NCI-H1048 (cell line): ENCODE measurements at regions not wholly inside any gene's neighbourhood (a gene's known extent, or its start where the extent isn't known, plus 50 kb on each side); places are given as distances from the start of the nearest gene placed in this dataset.

Source experiments
- DNase-seq: peaks from one replicate; lab custom pipeline; 2025; lab: John Stamatoyannopoulos, UW

- DNase-seq = no peak
These were observed 238.2 kb upstream of the CELF2 start for GRCh38 chr10:10779511-10779910.

GRCh38 chr10:10780746-10781145, 236.9 kb upstream of the CELF2 start:
- no peak for DNase-seq

GRCh38 chr10:10782603-10783002, 235.1 kb upstream of the CELF2 start:
- DNase-seq = no peak

- no peak for DNase-seq
These were observed 232.0 kb upstream of the CELF2 start for GRCh38 chr10:10785627-10786026.

- DNase-seq = no peak
These were observed 231.3 kb upstream of the CELF2 start for GRCh38 chr10:10786109-10787090.

- DNase-seq = no peak
These were observed 230.1 kb upstream of the CELF2 start for GRCh38 chr10:10787586-10787985.

- DNase-seq = no peak
These were observed 228.9 kb upstream of the CELF2 start for GRCh38 chr10:10788761-10789160.

- DNase-seq = no peak
These were observed 225.8 kb upstream of the CELF2 start for GRCh38 chr10:10791869-10792268.

GRCh38 chr10:10792681-10793080, 225.0 kb upstream of the CELF2 start:
- DNase-seq = no peak

- DNase-seq = no peak
These were observed 223.6 kb upstream of the CELF2 start for GRCh38 chr10:10794046-10794445.

GRCh38 chr10:10794791-10795191, 222.9 kb upstream of the CELF2 start:
- no peak for DNase-seq

GRCh38 chr10:10796061-10796773, 221.5 kb upstream of the CELF2 start:
- DNase-seq = no peak

GRCh38 chr10:10796774-10797415, 220.8 kb upstream of the CELF2 start:
- no peak for DNase-seq

GRCh38 chr10:10797513-10797912, 220.2 kb upstream of the CELF2 start:
- no peak for DNase-seq

GRCh38 chr10:10798102-10798863, 219.4 kb upstream of the CELF2 start:
- DNase-seq = no peak

- no peak for DNase-seq
These were observed 218.8 kb upstream of the CELF2 start for GRCh38 chr10:10798864-10799192.

GRCh38 chr10:10800961-10801360, 216.7 kb upstream of the CELF2 start:
- no peak for DNase-seq

GRCh38 chr10:10803278-10803677, 214.4 kb upstream of the CELF2 start:
- no peak for DNase-seq

- DNase-seq = no peak
These were observed 213.6 kb upstream of the CELF2 start for GRCh38 chr10:10804061-10804460.

- no peak for DNase-seq
These were observed 212.5 kb upstream of the CELF2 start for GRCh38 chr10:10804998-10805740.

- no peak for DNase-seq
These were observed 210.6 kb upstream of the CELF2 start for GRCh38 chr10:10807106-10807505.
